Astrocyte (in vitro differentiated cells and primary cell): ENCODE measurements at regions not wholly inside any gene's neighbourhood (a gene's known extent, or its start where the extent isn't known, plus 50 kb on each side); places are given as distances from the start of the nearest gene placed in this dataset.

Experiments used
- DNase-seq: peaks from one replicate; pipeline ENCODE4 v3.0.0-alpha.2; 2010; ENCODE audit warnings: low read depth
- FAIRE-seq: peaks from 2 replicates; lab custom pipeline; 2011; peaks lifted over from hg19 to GRCh38; lab: Jason Lieb, UNC
- H2AFZ ChIP-seq: 2 replicates; pipeline ENCODE4 v1.6.0; 2012; ENCODE audit warnings: low read depth, low read length, inconsistent platforms
- H3K27ac ChIP-seq: 2 replicates; pipeline ENCODE4 v1.5.1; 2011; ENCODE audit warnings: low read depth, low read length, inconsistent platforms
- H3K27me3 ChIP-seq: 2 replicates; pipeline ENCODE4 v1.6.0; 2011; ENCODE audit warnings: low read length, inconsistent platforms; ENCODE audit not compliant: insufficient read depth
- H3K36me3 ChIP-seq: 2 replicates; pipeline ENCODE4 v1.5.1; 2011; ENCODE audit warnings: low read length, inconsistent platforms; ENCODE audit not compliant: insufficient read depth
- H3K4me1 ChIP-seq: 2 replicates; pipeline ENCODE4 v1.5.1; 2011; ENCODE audit warnings: low read length, inconsistent platforms; ENCODE audit not compliant: insufficient read depth
- H3K4me2 ChIP-seq: 2 replicates; pipeline ENCODE4 v1.6.0; 2012; ENCODE audit warnings: low read length, inconsistent platforms
- H3K4me3 ChIP-seq: 2 replicates; pipeline ENCODE4 v1.5.1; 2011; ENCODE audit warnings: low read depth, mild to moderate bottlenecking, low read length, inconsistent platforms; ENCODE audit not compliant: insufficient read depth
- H3K79me2 ChIP-seq: 2 replicates; pipeline ENCODE4 v1.6.0; 2012; ENCODE audit warnings: mild to moderate bottlenecking, low read length, inconsistent platforms; ENCODE audit not compliant: insufficient read depth
- H3K9ac ChIP-seq: 2 replicates; pipeline ENCODE4 v1.6.0; 2012; ENCODE audit warnings: mild to moderate bottlenecking, low read length, inconsistent platforms
- H3K9me3 ChIP-seq: 2 replicates; pipeline ENCODE4 v1.5.1; 2012; ENCODE audit warnings: low read depth, mild to moderate bottlenecking, low read length, inconsistent platforms; ENCODE audit not compliant: insufficient read depth
- H4K20me1 ChIP-seq: 2 replicates; pipeline ENCODE4 v1.6.0; 2012; ENCODE audit warnings: low read length, inconsistent platforms; ENCODE audit not compliant: insufficient read depth
- H3K27ac Mint-ChIP-seq: one replicate; pipeline ENCODE4 v1.8.0; 2021; ENCODE audit warnings: mild to moderate bottlenecking, mixed read lengths; ENCODE audit not compliant: unreplicated experiment
- H3K27me3 Mint-ChIP-seq: one replicate; pipeline ENCODE4 v1.8.0; 2021; ENCODE audit warnings: low read depth, mixed read lengths; ENCODE audit not compliant: unreplicated experiment
- H3K36me3 Mint-ChIP-seq: one replicate; pipeline ENCODE4 v1.8.0; 2021; ENCODE audit warnings: low read depth, mixed read lengths; ENCODE audit not compliant: unreplicated experiment
- H3K4me1 Mint-ChIP-seq: one replicate; pipeline ENCODE4 v1.8.0; 2021; ENCODE audit warnings: low read depth, mixed read lengths; ENCODE audit not compliant: unreplicated experiment
- H3K4me3 Mint-ChIP-seq: one replicate; pipeline ENCODE4 v1.8.0; 2021; ENCODE audit warnings: mild to moderate bottlenecking, moderate library complexity, mixed read lengths; ENCODE audit not compliant: unreplicated experiment
- H3K9me3 Mint-ChIP-seq: one replicate; pipeline ENCODE4 v1.8.0; 2021; ENCODE audit warnings: mild to moderate bottlenecking, mixed read lengths; ENCODE audit not compliant: unreplicated experiment
- CTCF ChIP-seq: IDR thresholded peaks from 2 replicates; pipeline ENCODE4 v1.5.1; 2011; ENCODE audit warnings: low read depth, mild to moderate bottlenecking, inconsistent platforms, low read length, moderate library complexity; ENCODE audit not compliant: insufficient read depth
- EZH2 ChIP-seq: IDR thresholded peaks from 2 replicates; pipeline ENCODE4 v1.6.1; 2012; ENCODE audit warnings: mild to moderate bottlenecking, low read length, inconsistent platforms; ENCODE audit not compliant: insufficient read depth

- H3K4me1 Mint-ChIP-seq, result no peaks in the 10 kb centered on the region
- Histone ChIP-seq H3K79me2 (no peaks in the 10 kb centered on the region), H3K36me3 (no peaks in the 10 kb centered on the region), H3K4me3 (no peak overlapping the region), H3K4me2 (no peak overlapping the region), H3K9ac (no peak overlapping the region), H3K9me3 (no peaks in the 10 kb centered on the region), H3K27me3 (peaks cover 3% of the 10 kb centered on the region), H2AFZ (no peak overlapping the region), H4K20me1 (no peaks in the 10 kb centered on the region), H3K27ac (no peak overlapping the region), H3K4me1 (peaks cover 8% of the 10 kb centered on the region)
- no peak overlapping the region for H3K27ac Mint-ChIP-seq
- H3K9me3 Mint-ChIP-seq, result peaks cover 2% of the 10 kb centered on the region
- DNase-seq (no peak), FAIRE-seq (no peak)
- no peaks in the 10 kb centered on the region for H3K36me3 Mint-ChIP-seq
- peaks cover 34% of the 10 kb centered on the region for H3K27me3 Mint-ChIP-seq
- H3K4me3 Mint-ChIP-seq, result no peak overlapping the region
- TF ChIP-seq EZH2 (no peak), CTCF (no peak)
Measured at GRCh38 chr5:173771725-173772383, 116.3 kb upstream of the CPEB4 start.

GRCh38 chr5:173772384-173773059 is 115.6 kb upstream of the CPEB4 start:
- no peaks in the 10 kb centered on the region for H3K79me2 ChIP-seq
- no peak overlapping the region for H3K9ac ChIP-seq
- no peak overlapping the region for H3K4me3 ChIP-seq
- TF ChIP-seq EZH2 (no peak), CTCF (no peak)
- H2AFZ ChIP-seq, result no peak overlapping the region
- peaks cover 4% of the 10 kb centered on the region for H3K4me1 ChIP-seq
- no peaks in the 10 kb centered on the region for H3K4me1 Mint-ChIP-seq
- H3K27me3 ChIP-seq, result peaks cover 3% of the 10 kb centered on the region
- no peak overlapping the region for H3K4me3 Mint-ChIP-seq
- peaks cover 2% of the 10 kb centered on the region for H3K9me3 Mint-ChIP-seq
- no peaks in the 10 kb centered on the region for H3K9me3 ChIP-seq
- no peaks in the 10 kb centered on the region for H4K20me1 ChIP-seq
- no peaks in the 10 kb centered on the region for H3K36me3 Mint-ChIP-seq
- no peaks in the 10 kb centered on the region for H3K36me3 ChIP-seq
- no peak overlapping the region for H3K27ac ChIP-seq
- H3K27me3 Mint-ChIP-seq, result peaks cover 37% of the 10 kb centered on the region
- DNase-seq (no peak), FAIRE-seq (no peak)
- no peak overlapping the region for H3K27ac Mint-ChIP-seq
- no peak overlapping the region for H3K4me2 ChIP-seq

- H3K27me3 ChIP-seq, result peaks cover 3% of the 10 kb centered on the region
- Mint-ChIP-seq H3K4me3 (no peak overlapping the region), H3K36me3 (no peaks in the 10 kb centered on the region), H3K9me3 (peaks cover 2% of the 10 kb centered on the region), H3K27me3 (peaks cover 30% of the 10 kb centered on the region), H3K4me1 (no peaks in the 10 kb centered on the region), H3K27ac (no peak overlapping the region)
- H3K36me3 ChIP-seq, result no peaks in the 10 kb centered on the region
- no peak overlapping the region for H3K4me2 ChIP-seq
- no peaks in the 10 kb centered on the region for H3K79me2 ChIP-seq
- H3K9me3 ChIP-seq, result no peaks in the 10 kb centered on the region
- no peak for TF ChIP-seq EZH2
- TF ChIP-seq CTCF, result no peak
- DNase-seq (no peak), FAIRE-seq (no peak)
- H3K4me1 ChIP-seq, result peaks cover 4% of the 10 kb centered on the region
- H2AFZ ChIP-seq, result no peak overlapping the region
- no peak overlapping the region for H3K9ac ChIP-seq
- no peak overlapping the region for H3K27ac ChIP-seq
- H4K20me1 ChIP-seq, result no peaks in the 10 kb centered on the region
- H3K4me3 ChIP-seq, result no peak overlapping the region
Measured at GRCh38 chr5:173774271-173774761, 113.8 kb upstream of the CPEB4 start.
